ENCODE measurements at regions not wholly inside any gene's neighbourhood (a gene's known extent, or its start where the extent isn't known, plus 50 kb on each side); places are given as distances from the start of the nearest gene placed in this dataset.
"Not testable (repeated sequence)": the region's sequence is repeated elsewhere in the genome, so short reads cannot be mapped to it uniquely, and the experiment has no call there.

DNA sequence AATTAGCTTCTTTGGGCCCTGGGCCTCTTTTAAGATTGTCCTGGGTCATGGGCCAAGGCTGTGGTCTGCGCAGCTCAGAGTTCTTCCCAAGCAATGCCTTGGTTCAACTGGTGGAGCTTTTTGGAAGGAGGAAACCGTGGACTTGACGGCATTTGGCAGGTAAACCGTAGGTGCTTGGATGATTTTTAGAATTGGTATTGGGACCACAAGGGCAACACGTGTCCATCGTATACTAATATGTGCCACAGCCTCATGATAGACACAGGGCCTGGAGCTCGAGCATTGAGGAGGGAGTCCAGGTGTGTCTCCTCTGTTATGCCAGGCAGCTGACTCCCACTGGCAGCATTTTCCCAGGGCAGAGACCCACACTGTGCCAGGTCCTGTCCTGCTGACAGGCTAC is 120.9 kb upstream of the PITX1 start:
- DNase-seq = no peak

DNA sequence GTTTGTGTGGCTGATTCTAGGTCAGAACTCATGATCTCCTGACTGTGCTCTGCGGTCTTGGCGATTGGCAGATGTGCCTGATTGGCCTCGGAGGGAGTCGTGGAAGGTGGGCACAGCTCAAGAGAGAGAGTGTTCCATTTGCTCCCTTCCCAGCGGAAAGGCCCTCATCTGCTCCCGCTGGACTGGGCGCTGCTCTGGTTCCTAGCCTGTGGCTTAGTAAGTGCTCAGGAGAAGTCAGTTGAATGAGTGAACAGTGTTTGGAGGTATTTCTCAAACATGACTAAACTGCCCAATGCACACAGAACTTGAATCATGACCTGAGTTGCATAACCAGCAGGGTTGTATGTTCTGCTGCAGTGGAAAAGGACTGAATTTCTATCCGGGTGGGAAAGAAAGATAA is 120.2 kb upstream of the PITX1 start:
- DNase-seq = no peak

DNA sequence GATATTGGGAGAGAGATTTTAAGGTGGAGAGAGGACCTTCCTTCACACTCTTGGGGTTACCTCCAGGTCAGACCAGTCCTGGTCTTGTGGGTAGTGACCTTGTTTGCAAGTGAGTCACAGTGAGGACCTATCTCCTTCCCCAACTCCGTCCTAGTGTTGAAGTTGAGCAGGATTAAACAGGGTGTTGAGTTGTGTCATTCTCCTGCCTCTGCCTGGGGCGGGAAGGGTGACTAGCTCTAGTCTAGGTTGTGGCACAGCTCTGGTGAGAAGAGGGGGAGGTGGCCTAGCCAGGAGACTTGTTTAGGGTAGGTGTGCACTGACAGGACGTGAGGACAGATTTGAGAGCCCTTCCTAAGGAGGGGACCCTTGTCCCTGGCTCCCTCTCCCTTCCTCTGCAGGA is 119.6 kb upstream of the PITX1 start:
- DNase-seq = no peak

DNA sequence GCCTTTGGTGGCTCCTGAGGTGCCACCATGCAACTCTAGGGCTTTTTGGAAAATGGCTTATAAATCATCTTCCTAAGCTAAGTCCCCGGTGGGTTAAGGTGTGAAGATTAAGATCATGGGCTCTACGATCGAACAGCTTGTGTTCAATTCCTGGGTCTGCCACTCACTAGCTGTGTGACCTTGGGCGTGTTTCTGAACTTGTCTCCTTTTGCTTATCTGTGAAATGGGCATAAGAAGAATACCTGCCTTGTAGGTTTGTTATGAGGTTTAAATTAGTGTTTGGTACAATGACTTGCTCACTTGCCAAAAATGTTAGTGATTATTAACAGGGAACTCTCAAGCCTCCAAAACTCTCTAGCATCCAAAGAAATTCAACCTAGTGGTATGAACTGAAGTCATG is 119.2 kb upstream of the PITX1 start:
- DNase-seq = no peak

DNA sequence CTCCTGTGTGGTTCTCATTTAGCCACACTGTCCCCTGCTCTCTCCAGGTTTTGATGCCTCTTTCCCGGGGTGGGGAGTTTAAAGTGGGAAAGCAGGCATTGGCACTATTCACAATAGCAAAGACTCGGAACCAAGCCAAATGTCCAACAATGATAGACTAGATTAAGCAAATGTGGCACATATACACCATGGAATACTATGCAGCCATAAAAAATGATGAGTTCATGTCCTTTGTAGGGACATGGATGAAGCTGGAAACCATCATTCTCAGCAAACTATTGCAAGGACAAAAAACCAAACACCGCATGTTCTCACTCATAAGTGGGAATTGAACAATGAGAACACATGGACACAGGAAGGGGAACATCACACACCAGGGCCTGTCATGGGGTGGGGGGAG is 117.6 kb upstream of the PITX1 start:
- not testable (repeated sequence) for DNase-seq

DNA sequence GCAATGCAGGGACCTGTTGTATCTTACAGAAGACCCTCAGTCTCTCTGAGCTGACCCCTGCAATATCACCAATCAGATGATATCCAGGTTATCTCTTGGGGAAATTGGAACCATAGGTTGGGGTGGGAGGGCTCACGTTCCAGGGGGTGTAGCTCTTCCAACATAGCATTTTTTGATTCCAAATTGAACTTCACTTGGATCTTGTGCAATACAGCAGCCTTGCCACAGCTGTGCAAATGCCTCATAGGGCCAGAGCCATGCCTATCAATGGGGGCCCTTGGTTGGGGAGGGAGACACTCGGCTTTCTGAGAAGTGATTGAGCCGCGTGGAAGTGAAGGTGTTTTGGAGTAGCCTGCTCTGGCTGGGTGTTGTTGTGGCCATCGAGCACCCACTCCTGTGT is 117.2 kb upstream of the PITX1 start:
- no peak for DNase-seq

DNA sequence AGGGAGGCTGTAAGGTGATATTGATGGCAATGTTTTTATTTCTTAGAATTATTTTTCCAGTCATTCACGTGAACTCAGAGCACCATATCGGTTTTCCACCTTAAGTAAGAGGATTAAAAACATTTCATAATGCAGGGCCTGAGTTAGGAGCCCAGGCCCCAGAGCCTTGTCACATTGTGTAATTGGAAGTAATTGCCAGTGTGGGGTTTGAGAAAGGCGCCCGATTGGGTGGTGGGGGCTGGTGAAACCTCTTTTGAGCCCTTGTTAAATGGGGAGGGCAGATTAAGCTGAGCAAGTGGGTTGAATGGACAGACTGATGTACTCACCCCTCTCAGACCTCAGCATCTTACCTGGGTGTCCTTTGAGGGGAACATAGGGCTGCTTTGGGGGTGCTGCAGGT is 116.7 kb upstream of the PITX1 start:
- no peak for DNase-seq

DNA sequence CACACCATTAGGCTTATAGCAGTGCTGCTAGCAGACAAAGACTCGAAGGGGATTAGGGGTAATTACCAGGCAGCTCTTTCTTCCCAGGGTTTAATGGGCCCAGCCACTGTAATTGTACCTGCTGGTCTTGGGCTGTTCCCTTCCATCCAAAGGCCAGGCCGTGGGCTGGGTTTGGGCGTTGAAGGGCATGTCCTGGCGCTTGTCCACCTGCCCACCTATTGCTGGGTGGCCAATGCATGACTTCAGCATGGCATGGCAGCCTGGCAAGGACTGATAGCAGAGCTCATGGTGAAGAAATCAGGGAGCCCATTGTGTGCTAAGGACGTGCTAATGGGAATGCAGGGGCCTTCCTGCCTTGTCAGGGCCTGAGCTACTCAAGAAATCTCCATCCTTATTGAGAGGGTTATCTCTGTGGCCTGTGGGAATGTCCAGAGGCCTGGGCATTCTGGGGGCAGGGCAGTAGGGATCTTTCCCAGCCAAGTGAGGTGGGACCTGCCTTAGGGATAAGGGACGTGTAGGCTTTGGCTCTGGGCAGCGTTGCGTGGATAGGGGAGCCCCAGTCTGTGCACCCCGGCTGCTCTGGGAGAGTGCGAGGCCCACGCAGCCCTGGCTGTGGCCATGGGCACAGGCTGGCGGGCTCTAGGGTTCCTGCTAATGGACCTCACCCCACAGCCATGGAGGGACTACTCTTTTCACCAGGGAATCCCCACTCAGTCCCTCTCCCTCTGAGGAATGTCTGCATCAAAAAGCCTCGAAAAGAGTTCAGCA is 116.1 kb upstream of the PITX1 start:
- no peak for DNase-seq

DNA sequence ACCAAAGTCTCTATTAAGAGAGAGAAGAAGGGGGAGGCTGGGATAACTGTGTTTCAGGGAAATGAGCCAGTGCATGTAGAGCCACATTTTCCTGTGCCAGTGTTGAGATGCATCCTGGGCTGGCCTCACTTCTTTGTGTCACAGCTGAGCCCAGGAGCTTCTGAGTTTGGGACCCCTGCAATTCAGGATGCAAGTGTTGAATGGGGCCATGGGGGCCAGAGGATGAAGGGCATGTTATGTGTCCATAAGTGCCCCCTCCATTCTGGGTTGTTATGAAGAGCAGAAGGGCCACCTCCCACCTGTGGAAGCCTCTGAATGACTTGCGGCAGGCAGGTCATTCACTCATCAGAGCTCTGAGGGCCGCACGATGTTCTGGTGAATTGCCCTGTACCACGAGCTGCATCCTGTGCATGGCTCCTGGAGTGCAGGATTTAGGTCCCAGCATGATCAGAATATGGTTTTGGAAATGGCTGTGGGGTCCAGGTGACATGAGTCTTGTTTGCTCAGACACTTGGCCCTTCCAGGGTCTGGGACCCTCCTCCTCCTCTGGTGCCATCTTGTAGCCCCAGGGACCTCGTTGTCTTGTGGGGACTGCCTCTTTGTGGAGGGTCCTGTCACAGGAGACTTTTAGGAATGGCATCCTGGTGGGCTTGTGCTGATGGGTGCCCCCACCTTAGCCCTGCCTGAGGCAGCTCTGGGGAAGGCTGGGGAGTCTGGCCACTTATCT is 115.4 kb upstream of the PITX1 start:
- no peak for DNase-seq

DNA sequence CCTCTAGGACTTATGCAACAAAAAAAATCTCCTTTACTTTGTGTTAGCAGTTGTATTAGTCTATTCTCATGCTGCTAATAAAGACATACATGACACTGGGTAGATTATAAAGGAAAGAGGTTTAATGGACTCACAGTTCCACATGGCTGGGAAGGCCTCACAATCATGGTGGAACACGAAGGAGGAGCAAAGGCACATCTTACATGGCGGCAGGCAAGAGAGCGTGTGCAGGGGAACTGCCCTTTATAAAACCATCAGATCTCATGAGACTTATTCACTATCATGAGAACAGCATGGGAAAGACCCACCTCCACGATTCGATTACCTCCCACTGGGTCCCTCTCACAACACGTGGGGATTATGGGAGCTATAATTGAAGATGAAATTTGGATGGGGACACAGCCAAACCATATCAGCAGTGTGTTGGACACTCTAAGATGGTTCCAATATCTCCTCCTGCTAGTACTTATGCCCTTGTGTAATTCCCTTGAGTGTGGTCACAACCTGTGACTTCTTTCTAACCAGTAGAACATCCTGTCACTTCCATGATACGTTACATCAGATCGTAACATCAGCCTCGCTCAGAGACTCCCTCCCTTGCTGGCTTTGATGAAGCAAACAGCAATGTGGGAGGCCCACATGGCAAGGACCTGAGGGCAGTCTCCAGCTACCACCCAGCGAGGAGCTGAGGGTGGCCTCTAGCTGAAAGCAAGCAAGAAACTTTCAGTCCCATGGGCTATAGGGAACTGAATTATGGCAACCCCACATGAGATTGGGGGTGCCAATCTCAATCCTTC is 113.5 kb upstream of the PITX1 start:
- DNase-seq = no peak

DNA sequence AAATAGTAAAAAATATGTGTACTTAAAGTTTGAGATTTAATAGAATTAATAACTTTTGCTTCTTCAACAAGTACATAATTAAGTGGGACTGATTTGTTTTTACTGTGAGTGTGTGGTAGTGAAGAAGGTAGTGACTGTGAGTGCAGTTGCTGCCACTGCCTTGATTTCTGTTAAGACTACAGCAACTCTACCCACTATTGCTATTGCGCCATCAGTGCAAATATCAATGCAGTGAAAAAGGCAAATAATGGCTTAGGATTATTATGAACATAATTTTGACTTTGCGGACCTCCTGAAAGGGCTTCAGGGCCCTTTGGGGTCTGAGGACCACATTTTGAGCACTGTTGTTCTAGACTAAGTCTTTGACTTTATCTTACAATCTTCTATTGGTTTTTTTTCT is 112.0 kb upstream of the PITX1 start:
- DNase-seq = no peak

DNA sequence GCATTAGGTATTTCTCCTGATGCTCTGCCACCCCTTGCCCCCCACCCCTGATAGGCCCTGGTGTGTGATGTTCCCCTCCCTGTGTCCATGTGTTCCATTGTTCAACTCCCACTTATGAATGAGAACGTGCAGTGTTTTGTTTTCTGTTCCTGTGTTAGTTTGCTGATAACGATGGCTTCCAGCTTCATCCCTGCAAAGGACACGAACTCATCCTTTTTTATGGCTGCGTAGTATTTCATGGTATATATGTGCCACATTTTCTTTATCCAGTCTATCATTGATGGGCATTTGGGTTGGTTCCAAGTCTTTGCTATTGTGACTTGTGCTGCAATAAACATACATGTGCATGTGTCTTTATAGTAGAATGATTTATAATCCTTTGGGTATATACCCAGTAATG is 109.7 kb upstream of the PITX1 start:
- not testable (repeated sequence) for DNase-seq

DNA sequence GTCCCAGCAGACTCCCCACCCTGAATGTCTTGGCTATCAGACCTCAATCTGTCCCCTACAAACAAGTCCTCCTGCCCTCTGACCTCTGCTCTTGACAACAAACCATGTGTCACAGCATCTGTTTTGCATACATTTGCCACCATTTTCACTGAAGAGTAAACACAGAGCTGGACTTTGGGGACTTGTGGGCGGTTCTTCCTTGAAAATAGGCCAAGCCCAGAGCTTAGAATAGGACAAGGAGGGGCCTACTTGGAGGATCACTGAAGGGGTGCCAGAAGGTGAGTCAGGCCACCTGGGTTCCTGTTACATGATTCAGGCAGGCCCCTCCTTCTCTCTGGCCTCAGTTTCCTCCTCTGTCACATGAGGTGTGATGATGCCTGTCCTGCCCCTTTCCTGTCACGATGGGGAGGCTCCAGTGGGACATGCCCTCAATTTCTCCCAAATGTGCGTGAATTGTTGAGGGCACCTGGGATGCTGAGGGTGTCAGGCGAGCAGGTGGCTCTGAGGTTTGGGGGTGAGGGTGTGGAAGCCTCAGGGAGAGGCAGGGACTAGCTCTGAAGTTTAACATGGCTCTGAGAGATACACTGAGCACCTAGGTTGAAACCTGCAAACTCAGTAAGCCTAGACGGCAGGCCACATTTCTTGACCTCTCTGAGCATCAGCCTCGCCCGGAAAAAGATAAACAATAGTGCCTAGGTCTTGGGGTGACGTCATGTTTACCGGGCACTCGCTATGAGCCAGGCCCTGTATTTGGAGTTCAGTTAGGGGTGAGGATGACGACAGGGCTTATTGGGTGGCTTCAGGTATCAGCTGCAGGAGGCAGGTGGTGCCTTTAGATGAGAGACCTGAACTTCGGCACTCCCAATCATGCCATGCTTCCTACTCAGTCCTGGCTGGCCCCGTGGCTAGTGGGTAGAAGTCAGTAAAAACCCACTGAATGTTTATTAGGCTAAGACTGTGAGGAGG is 107.6 kb upstream of the PITX1 start:
- DNase-seq = no peak

DNA sequence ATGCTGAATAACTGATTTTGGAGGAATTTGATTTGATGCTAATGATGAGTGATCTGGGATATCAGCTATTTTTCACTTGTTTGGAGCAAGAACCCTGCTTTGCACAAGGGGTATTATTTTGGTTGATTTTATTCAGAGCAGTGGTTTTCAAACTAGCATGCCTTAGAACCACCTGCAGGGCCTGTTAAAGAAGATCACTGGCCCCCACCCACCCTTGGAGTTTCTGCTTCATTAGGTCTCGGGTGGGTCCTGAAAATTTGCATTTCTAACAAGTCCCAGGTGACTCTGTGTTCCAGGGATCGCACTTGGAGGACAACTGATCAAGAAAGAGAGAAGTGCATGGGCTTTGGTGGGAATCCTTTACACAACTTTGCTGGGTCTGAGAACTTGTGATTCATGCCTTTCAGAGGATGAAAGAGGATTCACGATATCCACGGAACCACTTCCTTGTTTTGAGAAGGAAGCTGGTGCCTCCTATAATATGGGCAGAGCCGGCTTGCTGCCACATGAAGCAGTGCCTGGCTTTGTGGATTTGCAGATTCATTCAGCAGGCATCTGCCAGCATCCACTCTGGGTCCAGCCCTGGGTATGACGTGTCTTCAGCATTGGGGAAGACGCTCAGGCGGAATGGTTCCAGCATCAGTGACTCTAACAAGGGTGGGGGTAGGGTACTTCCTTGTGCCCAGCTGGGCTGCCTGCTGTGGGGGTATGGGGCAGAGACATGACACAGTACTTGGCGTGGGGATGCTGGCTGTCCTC is 106.6 kb upstream of the PITX1 start:
- peak in 1 of 2 donors; percentile 70 for DNase-seq

DNA sequence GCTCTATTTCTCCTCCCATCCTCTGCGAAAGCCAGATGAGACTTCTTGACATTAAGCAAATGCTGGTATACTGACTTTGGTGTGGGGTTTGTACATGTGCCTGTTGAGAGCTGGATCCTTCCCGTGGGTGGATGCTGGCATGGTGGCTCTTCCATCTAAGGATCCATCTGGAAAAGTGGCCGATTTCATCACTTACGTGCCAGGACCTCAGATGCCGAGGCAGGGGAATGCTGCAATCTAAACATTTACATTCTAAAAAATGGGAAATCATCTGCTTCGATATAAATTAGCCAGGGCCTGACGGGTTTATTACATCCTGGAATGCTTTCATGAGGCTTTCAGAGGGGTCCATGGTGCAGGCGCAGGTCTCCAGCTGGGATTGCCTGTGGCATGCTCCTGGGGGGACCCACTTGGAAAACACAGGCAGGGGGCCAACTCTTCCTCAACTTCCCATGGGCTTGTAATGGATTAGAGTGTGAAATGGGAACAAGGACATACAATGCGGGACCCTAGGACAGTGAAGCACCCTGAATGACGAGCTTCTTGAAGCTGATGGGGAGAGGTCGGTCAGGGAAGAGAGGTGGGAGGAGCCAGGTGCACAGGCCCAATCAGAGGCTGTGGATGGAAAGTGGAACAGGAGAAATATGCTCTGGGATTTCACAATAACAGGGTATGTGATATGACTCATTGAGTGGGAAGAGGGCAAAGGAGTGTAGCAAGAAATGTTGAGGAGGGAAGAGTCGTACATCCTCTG is 105.5 kb upstream of the PITX1 start:
- DNase-seq = peak in 1 of 2 donors; percentile 14

DNA sequence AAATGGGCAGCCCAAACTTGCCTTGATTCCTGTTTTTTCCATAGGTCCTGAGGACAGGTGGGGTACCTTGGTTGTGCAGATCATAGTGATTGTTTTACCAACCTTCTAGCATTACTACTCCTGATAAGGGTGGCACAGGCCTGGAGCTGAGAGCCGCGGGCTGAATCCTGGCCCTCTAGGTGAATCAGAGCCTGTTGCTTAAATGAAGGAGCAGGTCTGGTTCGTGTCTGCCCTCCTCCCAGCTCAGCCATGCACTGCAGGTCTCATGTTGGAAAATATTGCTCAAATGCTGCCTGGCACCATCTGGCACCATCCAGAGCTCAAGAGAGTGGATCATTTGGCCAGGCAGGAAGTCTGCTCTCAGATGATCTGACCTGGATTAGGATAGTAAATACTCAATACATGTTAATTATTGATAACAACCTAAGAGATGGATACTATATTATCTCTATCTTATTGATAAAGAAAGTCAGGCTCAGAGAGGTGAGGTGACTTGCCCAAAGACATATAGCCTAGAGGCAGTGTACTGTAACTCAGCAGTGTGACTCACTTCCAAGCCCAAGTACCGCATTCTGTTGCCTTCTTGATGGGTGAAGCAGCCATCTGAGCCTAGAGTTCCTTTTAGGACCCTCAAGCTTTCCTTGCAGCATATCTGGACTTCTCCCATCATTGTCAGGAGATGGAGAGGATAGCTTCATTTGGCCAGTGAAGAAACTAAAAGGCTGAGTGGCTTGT is 104.3 kb upstream of the PITX1 start:
- no peak for DNase-seq

DNA sequence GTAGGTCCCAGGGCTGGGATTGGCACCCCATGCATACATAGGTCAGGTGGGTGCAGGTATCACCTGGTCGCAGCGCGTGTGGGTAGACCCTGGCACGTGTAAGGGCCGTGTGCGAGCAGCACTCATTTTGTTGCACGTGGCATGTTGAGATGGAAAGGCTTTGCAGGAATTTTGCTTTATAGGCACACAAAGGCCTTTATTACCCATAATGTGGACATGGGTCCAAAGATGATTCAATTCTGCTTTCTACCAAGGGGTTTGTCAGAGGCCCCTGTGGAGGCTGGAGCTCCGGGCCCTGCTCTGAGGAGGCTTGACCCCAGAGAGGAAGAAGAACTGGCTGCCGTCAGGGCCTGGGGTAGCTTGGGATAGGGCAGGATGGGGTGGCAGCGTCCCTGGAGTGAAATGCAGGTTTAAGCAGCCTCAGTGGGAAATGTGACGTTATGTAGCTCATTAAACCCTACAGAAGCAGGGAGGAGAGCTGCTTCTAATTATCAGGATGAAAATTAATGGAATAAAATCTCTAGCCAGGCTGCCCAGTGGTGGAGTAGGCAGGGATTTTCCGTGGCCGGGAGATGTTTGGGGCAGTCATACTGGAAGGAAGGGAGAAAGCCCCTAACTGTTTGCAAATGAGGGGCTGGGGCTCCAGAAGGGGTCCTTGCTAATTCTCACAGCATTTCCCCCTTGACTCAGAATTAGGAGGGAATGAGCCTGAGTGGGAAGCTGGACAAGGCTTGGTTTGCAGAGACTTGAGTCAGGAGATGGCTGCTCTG is 103.3 kb upstream of the PITX1 start:
- DNase-seq = no peak

DNA sequence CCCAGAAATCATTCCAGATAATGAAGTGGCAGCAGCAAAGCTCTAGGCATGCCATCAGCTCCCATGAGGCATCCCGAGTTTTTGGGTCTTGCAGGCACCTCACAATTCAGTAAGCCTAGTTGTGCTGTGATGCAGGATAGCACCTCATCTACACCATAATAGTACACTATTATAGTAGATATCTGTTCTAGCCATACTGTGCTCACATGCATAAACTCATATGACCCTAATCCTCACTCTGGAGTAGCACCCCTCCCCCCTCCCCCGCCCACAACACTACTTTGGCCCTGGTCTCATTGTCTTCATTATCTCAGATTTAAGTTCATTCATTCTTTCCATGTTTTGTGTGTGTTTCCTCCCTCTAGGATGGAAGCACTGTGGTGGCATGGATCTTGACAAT is 102.5 kb upstream of the PITX1 start:
- no peak for DNase-seq

DNA sequence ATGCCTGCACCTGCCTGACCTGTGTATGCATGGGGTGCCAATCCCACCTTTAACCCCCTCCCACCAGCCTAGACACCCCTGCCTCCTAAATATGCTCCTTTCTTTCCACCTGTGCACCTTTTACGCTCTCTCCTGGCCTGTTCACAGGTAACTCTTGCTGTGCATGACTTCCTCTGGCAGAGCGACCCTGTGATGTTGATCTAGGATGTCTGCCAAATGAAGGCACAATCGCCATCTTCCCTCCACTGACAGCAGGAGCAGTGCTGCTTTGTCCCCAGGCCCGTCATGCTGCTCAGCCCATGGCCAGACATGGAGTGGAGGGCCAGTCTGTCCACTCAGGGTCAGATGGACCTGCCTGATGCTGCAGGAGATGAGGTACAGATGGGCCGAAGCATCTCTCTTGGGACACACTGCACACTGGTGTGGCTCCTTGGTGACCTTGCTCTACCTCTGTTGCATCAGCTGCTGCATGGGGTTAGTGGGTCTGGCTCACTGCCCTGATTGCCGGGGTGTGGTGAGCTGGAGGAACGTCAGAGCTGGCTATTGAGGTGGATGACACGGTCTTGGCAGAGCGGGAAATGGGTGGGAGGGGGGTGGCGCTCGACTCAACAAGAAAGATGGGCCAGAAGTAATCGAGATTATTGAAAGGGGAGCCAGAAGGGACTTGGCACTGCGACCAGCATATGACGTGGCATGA is 101.7 kb upstream of the PITX1 start:
- peak in 1 of 2 donors; percentile 39 for DNase-seq
